Retinal pigment epithelial cell (primary cell): ENCODE measurements at regions not wholly inside any gene's neighbourhood (a gene's known extent, or its start where the extent isn't known, plus 50 kb on each side); places are given as distances from the start of the nearest gene placed in this dataset.

Experiments
- DNase-seq: peaks from one replicate; pipeline ENCODE4 v3.0.0-alpha.2; 2010; ENCODE audit warnings: low read depth
- H3K4me3 ChIP-seq: 2 replicates; pipeline ENCODE4 v1.5.1; 2011; ENCODE audit warnings: mild to moderate bottlenecking, low read length, control low read depth, moderate library complexity
- TF ChIP-seq, protein P1 (sequence below): conservative IDR thresholded peaks from 2 replicates; pipeline ENCODE4 v1.5.1; 2011; ENCODE audit warnings: low read depth, low read length, control low read depth, inconsistent platforms

DNA sequence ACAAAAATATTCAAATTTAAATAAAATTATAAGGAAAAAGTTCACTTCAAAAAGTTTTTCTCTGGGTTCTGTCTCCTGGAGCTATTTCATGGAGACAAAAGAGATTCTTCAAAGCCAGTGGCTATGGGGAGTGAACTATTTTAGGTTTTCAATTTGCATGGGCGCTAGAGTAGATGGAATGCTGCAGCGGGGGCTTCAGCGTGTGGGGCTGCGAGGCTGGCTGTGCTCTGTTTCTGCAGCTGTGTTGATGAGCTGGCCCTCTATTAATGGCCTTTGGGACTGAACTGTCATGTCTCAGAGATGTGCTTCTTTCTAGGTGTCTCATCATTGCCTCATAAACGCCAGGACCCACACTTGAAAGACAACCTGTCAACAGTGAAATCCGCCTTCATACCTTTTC is 108.4 kb upstream of the NPY start:
- TF ChIP-seq, protein P1, sequence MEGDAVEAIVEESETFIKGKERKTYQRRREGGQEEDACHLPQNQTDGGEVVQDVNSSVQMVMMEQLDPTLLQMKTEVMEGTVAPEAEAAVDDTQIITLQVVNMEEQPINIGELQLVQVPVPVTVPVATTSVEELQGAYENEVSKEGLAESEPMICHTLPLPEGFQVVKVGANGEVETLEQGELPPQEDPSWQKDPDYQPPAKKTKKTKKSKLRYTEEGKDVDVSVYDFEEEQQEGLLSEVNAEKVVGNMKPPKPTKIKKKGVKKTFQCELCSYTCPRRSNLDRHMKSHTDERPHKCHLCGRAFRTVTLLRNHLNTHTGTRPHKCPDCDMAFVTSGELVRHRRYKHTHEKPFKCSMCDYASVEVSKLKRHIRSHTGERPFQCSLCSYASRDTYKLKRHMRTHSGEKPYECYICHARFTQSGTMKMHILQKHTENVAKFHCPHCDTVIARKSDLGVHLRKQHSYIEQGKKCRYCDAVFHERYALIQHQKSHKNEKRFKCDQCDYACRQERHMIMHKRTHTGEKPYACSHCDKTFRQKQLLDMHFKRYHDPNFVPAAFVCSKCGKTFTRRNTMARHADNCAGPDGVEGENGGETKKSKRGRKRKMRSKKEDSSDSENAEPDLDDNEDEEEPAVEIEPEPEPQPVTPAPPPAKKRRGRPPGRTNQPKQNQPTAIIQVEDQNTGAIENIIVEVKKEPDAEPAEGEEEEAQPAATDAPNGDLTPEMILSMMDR, result no peak
- no peak for DNase-seq
- H3K4me3 ChIP-seq, result no peak overlapping the region

DNA sequence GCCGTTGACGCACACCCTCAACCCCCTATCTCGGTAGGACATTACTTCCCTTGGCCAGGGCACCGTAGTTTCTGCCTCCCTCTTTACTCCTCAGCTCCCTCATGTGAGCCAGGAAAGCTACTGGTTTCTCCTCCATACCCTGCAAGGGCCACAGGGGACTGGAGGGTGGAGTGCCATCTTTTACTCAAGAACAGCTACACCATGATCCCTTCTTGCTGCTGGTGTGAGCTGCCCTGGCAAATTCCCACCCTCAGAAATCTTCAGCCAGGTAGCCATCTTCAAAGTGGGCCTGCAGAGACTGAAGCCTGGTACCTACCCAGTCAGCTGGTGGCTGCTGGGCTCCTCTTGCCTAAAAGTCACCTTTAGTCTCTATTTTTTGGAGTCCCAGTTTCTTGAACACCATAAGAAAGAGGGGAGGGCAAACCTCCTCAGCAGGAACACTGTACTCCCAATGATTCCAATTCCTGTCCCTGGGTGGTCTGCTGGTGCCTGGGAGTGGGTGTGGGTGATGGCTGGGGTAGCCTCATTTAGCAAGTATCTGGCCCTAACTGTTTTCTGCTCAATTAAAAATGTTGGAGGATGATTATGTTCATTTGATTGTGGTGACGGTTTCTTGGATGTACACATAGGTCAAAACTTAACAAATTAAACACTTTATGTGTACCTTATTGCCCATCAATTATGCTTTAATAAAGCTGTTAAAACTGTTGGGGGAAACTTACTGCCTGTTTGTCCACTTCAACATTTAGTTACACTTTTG is 105.0 kb upstream of the NPY start:
- no peak for DNase-seq
- H3K4me3 ChIP-seq, result no peak overlapping the region
- TF ChIP-seq, protein P1, result no peak

DNA sequence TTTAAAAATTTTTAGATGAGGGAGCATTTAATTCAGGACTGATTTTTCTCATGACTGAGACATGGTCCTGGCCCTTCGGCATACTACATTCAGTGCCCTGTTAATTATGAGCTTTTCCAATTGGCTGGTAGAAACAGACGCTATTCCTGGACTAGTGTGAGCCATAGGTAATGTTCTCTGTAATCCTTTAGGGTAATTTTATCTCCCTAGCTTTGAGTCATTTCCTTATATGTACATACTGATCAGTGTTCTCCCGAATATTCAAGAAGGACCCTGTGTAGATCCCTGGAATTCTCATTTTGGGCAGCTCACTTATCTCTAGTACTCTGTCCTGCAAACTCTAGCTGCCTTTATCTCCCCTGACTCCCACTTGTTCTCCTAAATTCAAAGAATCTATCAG is 92.6 kb upstream of the NPY start:
- H3K4me3 ChIP-seq, result no peak overlapping the region
- TF ChIP-seq, protein P1, result no peak
- DNase-seq, result no peak

DNA sequence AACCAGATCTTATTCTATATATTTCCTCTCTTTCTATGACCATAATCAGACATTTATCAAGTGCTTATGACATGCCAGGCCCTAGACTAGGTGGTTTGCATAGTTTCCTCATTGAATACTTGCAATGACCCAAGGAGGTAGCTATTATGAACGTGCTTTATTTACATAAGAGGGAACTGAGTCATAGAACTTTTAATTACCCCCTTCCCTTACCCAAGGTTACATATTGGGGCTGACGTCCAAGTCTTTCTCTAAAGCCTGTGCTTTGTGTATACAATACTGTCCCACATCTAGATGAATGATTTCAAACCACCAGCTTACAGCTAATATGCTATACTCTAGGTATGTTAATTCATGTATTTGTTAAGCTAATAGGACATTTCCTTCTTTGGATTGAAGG is 91.9 kb upstream of the NPY start:
- TF ChIP-seq, protein P1, result no peak

DNA sequence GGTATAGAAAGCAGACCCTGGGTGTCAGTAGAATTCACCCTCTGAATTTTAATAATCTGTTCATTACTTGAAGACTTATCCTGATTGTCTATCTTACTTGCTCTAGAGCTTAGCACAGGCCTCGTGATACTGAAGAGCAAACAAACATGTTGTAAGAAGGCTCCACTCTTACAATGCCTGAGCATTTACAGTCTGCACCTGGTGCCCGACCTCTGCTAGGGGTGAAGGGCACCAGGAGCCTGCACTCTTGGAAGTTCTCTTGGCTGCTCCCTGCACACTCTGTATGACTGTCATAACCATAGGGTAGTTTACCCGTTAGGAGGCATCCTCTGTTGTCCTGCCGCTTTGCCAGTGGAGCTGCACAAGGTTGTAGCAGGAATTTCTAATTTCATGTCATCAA is 91.3 kb upstream of the NPY start:
- DNase-seq, result no peak
- H3K4me3 ChIP-seq, result no peak overlapping the region
- TF ChIP-seq, protein P1, result no peak

More for the DNA sequence above, 91.9 kb upstream of the NPY start:
- no peak overlapping the region for H3K4me3 ChIP-seq
- no peak for DNase-seq

DNA sequence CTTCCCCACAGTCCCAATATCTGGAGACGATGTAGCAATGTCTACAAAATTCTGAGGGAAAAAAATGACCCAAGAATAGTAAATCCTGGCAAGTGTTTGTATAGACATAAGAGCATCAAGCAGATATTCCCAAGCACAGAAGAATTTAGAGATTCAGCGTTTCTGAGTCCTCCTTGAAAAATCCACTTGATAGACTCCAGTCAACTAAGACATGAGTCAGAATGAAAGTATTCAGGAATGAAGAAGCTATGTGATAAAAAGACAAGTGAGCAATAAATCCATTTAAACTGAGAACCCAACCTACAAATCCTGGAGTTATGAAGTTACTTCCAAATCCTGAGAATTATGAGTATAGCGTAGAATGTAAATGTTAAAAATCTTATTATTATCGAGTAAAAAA is 86.1 kb upstream of the NPY start:
- TF ChIP-seq, protein P1, result no peak
- DNase-seq, result no peak
- no peak overlapping the region for H3K4me3 ChIP-seq

DNA sequence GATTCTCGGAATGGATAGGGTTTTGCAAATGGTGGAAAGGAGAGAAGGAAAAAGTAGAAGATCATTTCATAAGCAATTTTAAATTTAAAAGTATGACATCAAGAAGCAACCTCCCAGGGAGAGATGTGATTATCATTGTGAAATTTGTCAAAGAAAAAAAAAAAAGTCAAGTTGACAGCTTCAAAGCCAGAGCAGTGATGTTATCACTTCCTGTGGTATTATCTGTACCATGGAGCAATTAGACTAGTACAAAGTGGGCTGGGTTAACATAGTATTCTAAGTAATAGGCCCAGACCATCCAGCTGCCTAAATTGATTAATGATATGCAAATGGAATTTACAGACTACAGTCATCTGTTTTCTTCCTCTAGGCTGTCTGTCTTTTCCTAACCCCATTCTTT is 84.0 kb upstream of the NPY start:
- DNase-seq, result no peak
- H3K4me3 ChIP-seq, result no peak overlapping the region
- TF ChIP-seq, protein P1, result no peak
